Mucosa of gallbladder (tissue), 1 donor: ENCODE measurements at regions not wholly inside any gene's neighbourhood (a gene's known extent, or its start where the extent isn't known, plus 50 kb on each side); places are given as distances from the start of the nearest gene placed in this dataset.
"Not testable (repeated sequence)": the region's sequence is repeated elsewhere in the genome, so short reads cannot be mapped to it uniquely, and the experiment has no call there.

Experiments used
- DNase-seq: peaks from one replicate; pipeline ENCODE4 v3.0.0-alpha.2; 2020; ENCODE audit warnings: low spot score
- donor health status: DM: no; HTN: no; CAD: no.

DNA sequence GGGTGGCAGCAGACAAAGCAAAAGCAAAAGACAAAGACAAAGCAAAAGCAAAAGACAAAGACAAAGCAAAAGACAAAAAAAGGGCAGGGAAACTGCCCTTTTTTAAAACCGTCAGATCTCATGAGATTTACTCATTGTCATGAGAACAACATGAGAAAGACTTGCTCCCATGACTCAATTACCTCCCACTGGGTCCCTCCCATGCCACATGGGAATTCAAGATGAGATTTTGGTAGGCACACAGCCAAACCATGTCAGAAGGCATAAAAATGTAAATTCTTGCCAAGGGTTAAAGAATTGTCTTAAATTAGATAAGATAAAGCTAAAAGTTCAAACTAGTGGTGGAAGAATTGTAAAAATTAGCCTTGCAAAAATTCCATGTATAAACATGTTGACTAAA lies 419.7 kb downstream of the TRAM1L1 start:
- DNase-seq = no peak

GRCh38 chr4:116664198-116664597 lies 421.2 kb downstream of the TRAM1L1 start:
- DNase-seq = no peak

DNA sequence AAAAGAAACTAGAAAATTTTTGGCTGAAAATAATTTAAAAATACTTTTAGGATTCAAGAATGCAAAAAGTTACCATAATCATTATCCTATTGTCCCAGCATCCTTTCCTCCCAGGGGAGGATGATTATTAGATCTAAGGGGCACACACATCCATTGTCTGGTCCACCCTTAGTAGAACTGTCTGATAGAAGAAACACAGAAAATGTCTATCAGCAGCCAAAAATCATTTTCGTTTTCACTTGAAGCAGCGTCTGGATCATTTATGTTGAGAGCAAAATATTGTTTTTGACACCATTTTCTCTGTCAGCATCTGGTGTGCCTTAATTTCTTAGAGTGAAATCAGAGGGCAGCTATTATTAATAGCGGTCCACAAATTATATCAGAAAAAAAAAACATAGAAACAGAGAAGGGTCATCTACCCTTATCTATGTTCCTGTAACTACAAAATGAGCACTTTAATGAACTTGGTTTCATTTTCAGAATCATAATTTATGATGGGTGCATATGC lies 446.3 kb downstream of the TRAM1L1 start:
- DNase-seq = no peak

DNA sequence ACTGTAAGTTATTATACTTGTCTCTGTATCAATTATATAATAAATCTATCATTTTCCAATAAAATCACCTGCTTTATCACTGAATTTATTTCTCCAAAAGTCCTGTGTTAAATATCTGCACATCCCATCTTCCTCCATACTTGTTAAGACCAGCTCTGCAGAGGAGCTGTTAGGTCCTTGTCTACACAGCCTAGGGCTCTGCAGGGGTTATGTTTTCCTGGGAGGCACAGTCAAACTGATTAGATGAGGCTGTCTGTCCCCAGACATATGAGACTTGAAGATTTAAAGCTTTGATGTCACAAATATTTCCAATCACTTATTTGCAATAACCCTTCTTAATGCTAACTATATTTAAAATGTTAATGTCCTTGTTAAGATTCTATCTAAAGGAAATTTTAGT lies 446.8 kb downstream of the TRAM1L1 start:
- DNase-seq = no peak

GRCh38 chr4:116636917-116637316 lies 448.5 kb downstream of the TRAM1L1 start:
- no peak for DNase-seq

DNA sequence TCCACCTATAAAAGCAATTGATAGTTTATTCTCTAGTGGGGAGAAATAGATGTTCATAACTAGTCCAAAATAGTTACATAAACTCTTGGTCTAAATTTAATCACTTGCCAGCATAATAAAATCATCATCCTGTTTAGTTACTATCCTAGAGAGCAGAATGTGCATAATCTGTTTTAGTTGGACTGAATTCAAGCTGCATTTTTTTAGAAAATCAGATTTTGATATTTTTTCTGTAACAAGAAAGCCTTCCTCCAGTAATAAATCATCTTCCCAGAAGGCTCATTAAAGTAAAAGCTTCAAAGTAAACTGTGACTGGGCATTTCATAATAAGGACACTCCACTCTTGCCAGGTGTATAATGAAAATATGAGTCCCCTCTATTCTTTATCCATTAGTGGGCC lies 453.1 kb downstream of the TRAM1L1 start:
- no peak for DNase-seq

DNA sequence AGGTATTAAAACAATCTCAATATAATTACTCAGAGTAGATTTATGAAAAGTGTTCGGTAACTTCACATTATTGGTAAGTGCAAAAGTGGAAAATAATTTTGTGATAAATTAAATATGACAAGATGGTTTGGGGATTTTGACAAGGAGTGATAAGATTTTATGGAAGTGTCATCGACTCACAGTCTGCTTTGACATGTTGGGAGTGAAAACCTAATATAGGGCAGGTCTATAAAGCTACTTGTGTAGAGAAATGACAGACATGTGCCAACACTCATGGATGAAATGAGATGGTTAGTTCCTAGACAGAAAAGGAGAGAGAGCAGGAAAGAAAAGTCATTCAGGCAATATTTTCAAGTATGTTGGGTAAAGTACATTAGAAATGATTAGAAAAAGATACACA lies 456.8 kb downstream of the TRAM1L1 start:
- no peak for DNase-seq

- DNase-seq = no peak
Observed at GRCh38 chr4:116627545-116627944, 457.8 kb downstream of the TRAM1L1 start.

DNA sequence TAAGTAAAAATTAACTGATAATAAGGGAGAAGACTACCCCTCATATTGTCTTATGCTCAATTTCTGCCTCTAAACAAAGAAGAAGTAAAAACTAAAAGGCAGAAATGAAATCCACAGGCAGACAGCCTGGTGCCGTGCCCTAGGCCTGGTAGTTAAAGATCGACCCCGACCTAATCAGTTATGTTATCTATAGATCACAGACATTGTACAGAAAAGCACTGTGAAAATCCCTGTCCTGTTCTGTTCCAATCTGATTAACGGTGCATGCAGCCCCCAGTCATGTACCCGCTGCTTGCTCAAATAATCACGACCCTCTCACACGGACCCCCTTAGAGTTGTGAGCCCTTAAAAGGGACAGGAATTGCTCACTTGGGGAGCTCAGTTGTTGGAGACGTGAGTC lies 465.9 kb downstream of the TRAM1L1 start:
- not testable (repeated sequence) for DNase-seq

DNA sequence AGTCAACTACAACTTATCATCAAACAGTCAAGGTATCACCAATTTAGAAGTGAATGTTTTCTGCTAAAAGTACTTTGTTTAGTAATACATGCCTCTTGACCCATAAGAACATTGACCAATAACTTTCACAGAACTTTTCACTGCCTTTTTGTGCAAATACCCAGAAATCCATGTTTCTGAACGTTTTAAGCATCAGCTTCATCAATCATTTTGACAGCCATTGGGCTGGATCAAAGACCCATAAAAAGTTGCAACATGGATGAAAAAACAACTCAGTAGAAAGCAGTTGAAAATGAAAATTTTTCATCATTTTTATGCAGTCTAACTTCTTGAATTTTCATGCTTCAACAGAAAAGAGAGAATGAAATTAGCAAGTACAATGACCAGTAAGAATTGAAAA lies 466.7 kb downstream of the TRAM1L1 start:
- no peak for DNase-seq

GRCh38 chr4:116603096-116603495 lies 482.3 kb downstream of the TRAM1L1 start:
- no peak for DNase-seq

DNA sequence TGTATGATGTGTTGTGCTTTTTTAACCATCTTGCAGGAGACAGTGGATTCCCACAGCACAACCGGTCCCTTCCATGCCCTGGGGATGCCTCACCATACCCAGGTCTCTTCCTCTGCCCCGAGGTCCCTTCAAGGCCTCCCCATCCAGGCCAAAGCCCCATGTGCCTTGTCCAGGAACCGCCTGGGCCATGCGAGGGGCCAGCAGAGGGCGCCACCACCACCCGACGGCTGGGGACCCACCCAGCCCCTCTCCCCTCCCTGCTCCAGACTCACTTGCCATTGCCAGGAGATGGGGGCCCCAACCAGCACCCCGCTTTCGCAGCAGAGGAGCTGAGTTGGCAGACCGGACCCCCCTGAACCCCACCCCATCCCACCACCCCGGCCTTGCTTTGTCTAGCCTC lies 485.5 kb downstream of the TRAM1L1 start:
- no peak for DNase-seq

- DNase-seq = no peak
Observed at GRCh38 chr4:116598980-116599789, 486.2 kb downstream of the TRAM1L1 start.

DNA sequence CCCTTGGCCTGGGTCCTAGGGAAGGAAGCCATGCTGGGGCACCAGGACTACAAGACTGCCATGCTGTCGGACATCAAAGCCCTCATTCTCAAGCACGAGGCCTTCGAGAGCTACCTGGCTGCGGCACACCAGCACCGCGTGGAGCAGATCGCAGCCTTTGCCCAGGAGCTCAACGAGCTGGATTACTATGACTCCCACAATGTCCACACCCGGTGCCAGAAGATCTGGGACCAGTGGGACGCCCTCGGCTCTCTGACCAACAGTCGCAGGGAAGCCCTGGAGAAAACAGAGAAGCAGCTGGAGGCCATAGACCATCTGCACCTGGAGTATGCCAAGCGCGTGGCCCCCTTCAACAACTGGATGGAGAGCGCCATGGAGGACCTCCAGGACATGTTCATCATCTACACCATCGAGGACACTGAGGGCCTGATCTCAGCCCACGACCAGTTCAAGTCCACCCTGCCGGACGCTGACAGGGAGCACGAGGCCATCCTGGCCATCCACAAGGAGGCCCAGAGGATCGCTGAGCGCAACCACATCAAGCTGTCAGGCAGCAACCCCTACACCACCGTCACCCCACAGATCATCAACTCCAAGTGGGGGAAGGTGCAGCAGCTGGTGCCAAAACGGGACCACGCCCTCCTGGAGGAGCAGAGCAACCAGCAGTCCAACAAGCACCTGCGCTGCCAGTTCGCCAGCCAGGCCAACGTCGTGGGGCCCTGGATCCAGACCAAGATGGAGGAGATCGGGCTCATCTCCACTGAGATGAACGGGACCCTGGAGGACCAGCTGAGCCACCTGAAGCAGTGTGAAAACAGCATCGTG lies 487.0 kb downstream of the TRAM1L1 start:
- no peak for DNase-seq

- no peak for DNase-seq
Observed at GRCh38 chr4:116590648-116591047, 494.7 kb downstream of the TRAM1L1 start.

GRCh38 chr4:116588783-116589182 lies 496.6 kb downstream of the TRAM1L1 start:
- no peak for DNase-seq

DNA sequence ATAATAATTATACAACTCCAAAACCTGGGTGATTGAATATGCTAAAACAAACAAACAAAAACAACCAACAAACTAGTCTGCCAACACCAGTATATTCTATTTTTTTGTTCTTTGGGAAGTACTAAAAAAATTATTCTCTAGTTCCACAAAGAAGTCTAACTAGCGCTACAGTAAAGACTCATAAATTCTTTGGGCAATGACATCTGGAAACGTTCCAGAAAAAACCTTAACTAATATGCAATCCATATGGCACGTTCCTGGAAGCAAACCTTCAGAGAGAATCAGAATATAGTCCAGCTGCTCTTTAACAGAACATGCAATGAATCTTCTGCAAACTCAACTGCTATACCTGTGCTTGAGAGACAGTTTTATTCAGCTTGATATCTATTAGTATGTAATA lies 500.1 kb downstream of the TRAM1L1 start:
- DNase-seq = no peak

- no peak for DNase-seq
Observed at GRCh38 chr4:116577321-116577720, 508.1 kb downstream of the TRAM1L1 start.

- DNase-seq = no peak
Observed at GRCh38 chr4:116573540-116573939, 511.8 kb downstream of the TRAM1L1 start.

GRCh38 chr4:116561768-116562167 lies 523.6 kb downstream of the TRAM1L1 start:
- DNase-seq = no peak

- DNase-seq = no peak
Observed at GRCh38 chr4:116551806-116552205, 533.6 kb downstream of the TRAM1L1 start.

GRCh38 chr4:116547632-116548031 lies 537.7 kb downstream of the TRAM1L1 start:
- DNase-seq = no peak

GRCh38 chr4:116546759-116547158 lies 538.6 kb downstream of the TRAM1L1 start:
- no peak for DNase-seq
